ENCODE measurements at regions not wholly inside any gene's neighbourhood (a gene's known extent, or its start where the extent isn't known, plus 50 kb on each side); places are given as distances from the start of the nearest gene placed in this dataset.
A peak's percentile ranks its signal among the peaks of the same experiment; 100 is the strongest.

- Mint-ChIP-seq H3K4me1 (peaks cover 12 to 14% of the 10 kb centered on the region in 2 experiments), H3K4me3 (peak overlapping the region; percentile 59 to 73), H3K9me3 (no peaks in the 10 kb centered on the region; a peak in 1 of 5 replicates), H3K36me3 (ENCODE audit: insufficient read depth in 1 of 3, low read depth in 3 of 3) (no peaks in the 10 kb centered on the region), H3K27me3 (ENCODE audit: low read depth) (peaks cover 20% of the 10 kb centered on the region), H3K27ac (no peak overlapping the region)
- Histone ChIP-seq H2AK5ac (ENCODE audit: insufficient read length, low read length) (no peak overlapping the region), H2BK20ac (ENCODE audit: low read depth, low read length, poor library complexity, severe bottlenecking) (no peak overlapping the region), H3K9me3 (ENCODE audit: control insufficient read depth, low read depth, low read length) (no peaks in the 10 kb centered on the region), H4K5ac (ENCODE audit: insufficient read length, low read depth, low read length) (no peak overlapping the region), H4K91ac (ENCODE audit: insufficient read length, low read depth, low read length) (no peak overlapping the region), H3K18ac (ENCODE audit: insufficient read length, low read depth, low read length) (no peak overlapping the region), H3K23ac (ENCODE audit: insufficient read length, low read depth, low read length) (no peak overlapping the region), H4K20me1 (ENCODE audit: control insufficient read depth, insufficient read depth, insufficient read length) (no peaks in the 10 kb centered on the region), H3K4me1 (ENCODE audit: insufficient read depth, low read length) (no peaks in the 10 kb centered on the region), H3T11ph (ENCODE audit: low read length) (no peak overlapping the region), H3K27ac (ENCODE audit: insufficient read length, low read depth, low read length) (no peak overlapping the region), H3K23me2 (ENCODE audit: insufficient read length, low read depth, low read length, poor library complexity, severe bottlenecking) (no peaks in the 10 kb centered on the region), H2BK120ac (ENCODE audit: low read depth, low read length, poor library complexity, severe bottlenecking) (no peak overlapping the region), H3K14ac (ENCODE audit: insufficient read depth, low read length) (peak overlapping the region; percentile 45), H3K56ac (ENCODE audit: insufficient read length, low read depth, low read length) (no peak overlapping the region), H2BK5ac (ENCODE audit: insufficient read length, low read length) (no peak overlapping the region), H3K4me2 (ENCODE audit: insufficient read depth, insufficient read length, low read length) (peak overlapping the region; percentile 64), H2BK12ac (ENCODE audit: insufficient read length, low read depth, low read length) (no peak overlapping the region), H4K8ac (replicated peaks; ENCODE audit: insufficient read length, low read depth, low read length) (no peak overlapping the region), H2AFZ (ENCODE audit: low read length) (no peak overlapping the region), H3K27me3 (ENCODE audit: insufficient read depth, low read length) (no peaks in the 10 kb centered on the region), H3K79me2 (ENCODE audit: insufficient read depth, low read length) (no peaks in the 10 kb centered on the region), H3K4ac (ENCODE audit: low read depth, low read length) (no peak overlapping the region), H3K9ac (ENCODE audit: extremely low read depth, insufficient read length, low read length) (no peak overlapping the region), H2BK15ac (ENCODE audit: low read depth, low read length) (no peak overlapping the region), H3K79me1 (ENCODE audit: insufficient read depth, low read depth, low read length, poor library complexity, severe bottlenecking) (no peaks in the 10 kb centered on the region)
- peak; percentile 63 for DNase-seq
- WGBS (ENCODE audit: extremely low coverage, insufficient read length, low lambda C conversion rate) = no CpG with 5 or more reads among the region's 51 CpGs
- no peak for TF ChIP-seq CTCF (conservative IDR thresholded peaks at IDR 0.05)
Observed at GRCh38 chr4:116925900-116926457, 159.4 kb downstream of the TRAM1L1 start.
